GM10248 (cell line): ENCODE measurements at regions not wholly inside any gene's neighbourhood (a gene's known extent, or its start where the extent isn't known, plus 50 kb on each side); places are given as distances from the start of the nearest gene placed in this dataset.

Source experiments
- CTCF ChIA-PET: fragments of 300-600 bp; sonication (Branson Sonifier 250); formaldehyde crosslinking; extraction: SDS; loops from one replicate; lab custom pipeline; 2021; ENCODE audit warnings: antibody characterized with exemption; lab: Yijun Ruan, JAX
- POLR2A ChIA-PET: fragments of 350-650 bp; sonication (Branson Sonifier 250); formaldehyde crosslinking; extraction: SDS; loops from one replicate; lab custom pipeline; 2020; ENCODE audit warnings: antibody characterized with exemption; lab: Yijun Ruan, JAX
- DNase-seq: peaks from one replicate; pipeline ENCODE4 v3.0.0; 2012; ENCODE audit errors: extremely low spot score
- CTCF ChIP-seq: IDR thresholded peaks from 2 replicates; pipeline ENCODE4 v1.5.1; 2012; ENCODE audit warnings: mild to moderate bottlenecking, low read depth; ENCODE audit errors: extremely low read depth, missing control alignments, control extremely low read depth

DNA sequence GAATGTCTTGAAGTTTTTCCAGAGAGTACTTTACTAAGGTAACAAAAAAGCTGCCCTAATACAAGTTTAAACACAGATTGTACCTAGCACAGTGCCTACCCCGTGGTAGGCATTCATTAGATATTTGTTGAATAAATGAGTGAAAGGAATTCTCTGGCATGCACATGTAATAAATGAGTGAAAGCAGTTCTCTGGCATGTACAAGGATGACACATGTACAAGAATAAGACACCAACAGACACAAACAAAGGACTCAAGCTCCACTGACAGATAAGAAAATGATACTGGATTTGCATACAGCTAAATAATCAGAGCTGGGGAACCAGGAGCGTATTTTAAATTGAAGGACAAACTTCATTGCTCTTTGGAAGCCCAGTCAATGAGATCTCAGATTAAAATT is 535.8 kb downstream of the EFNA5 start:
- TF ChIP-seq CTCF = no peak
- POLR2A ChIA-PET = no interaction called here
- no peak for DNase-seq
- CTCF ChIA-PET = interaction anchor here (1.3 kb wide), 1 partner anchor 12 kb away, joined by 4 read pairs; no protein-coding TSS in a partner anchor

GRCh38 chr5:107129051-107129450 is 541.7 kb downstream of the EFNA5 start:
- TF ChIP-seq CTCF = no peak
- POLR2A ChIA-PET = no interaction called here
- no peak for DNase-seq
- CTCF ChIA-PET = interaction anchor here (1.2 kb wide), 1 partner anchor 16 kb away, joined by 3 read pairs; no protein-coding TSS in a partner anchor

- POLR2A ChIA-PET = no interaction called here
- no peak for TF ChIP-seq CTCF
Measured at GRCh38 chr5:107127878-107128277, 542.9 kb downstream of the EFNA5 start.

DNA sequence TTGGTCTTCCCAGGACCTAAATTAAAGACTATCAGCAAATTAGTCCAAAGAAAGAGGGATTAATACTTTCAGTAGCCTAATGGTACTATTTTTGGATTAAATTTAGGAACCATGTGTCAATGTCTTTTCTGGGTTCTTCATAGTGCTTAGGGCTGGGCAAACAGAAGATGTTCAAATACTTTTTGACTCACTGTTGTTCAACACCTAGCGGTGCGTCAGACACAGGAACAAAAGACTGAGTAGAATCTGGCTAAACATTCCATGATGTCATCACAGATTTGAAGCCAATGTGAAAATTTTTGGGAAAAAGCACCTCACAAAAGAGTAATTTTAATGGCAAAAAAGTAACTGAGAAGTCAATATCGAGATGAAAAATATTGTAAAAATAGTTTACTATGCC is 544.4 kb downstream of the EFNA5 start:
- ChIA-PET POLR2A (no interaction called here), CTCF (no interaction called here)
- DNase-seq = no peak
- TF ChIP-seq CTCF = no peak

More at GRCh38 chr5:107127878-107128277, 542.9 kb downstream of the EFNA5 start:
- DNase-seq = no peak
- CTCF ChIA-PET = no interaction called here

GRCh38 chr5:107124376-107124775 is 546.4 kb downstream of the EFNA5 start:
- DNase-seq = no peak
- CTCF ChIA-PET = interaction anchor here (0.7 to 1.7 kb wide), 4 partner anchors 13 to 25 kb away, joined by 3 read pairs; no protein-coding TSS in a partner anchor
- POLR2A ChIA-PET = no interaction called here
- TF ChIP-seq CTCF = no peak

DNA sequence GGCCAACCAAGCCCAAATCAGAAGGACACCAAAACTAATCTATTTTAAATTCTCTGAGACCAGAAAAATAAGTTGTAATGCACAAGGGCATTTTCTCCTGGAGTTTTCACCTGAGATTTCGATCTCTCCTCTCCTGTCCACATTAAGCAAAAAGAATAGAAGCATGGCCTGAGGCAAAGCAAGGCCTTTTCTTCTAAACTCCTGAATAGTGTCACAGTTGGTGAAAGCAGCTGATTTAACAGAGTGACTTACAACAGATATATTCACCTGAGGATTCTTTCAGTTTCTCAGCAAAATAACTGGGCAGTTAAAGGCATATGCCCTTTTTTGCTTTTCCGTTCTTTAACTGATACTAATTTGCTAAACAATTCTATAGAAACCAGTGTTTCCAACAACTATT is 547.7 kb downstream of the EFNA5 start:
- TF ChIP-seq CTCF = no peak
- no peak for DNase-seq
- ChIA-PET CTCF (interaction anchor here (0.9 to 2.4 kb wide), 5 partner anchors 9 to 24 kb away, joined by 3 to 7 read pairs (median 3); no protein-coding TSS in a partner anchor), POLR2A (no interaction called here)
